ENCODE measurements at regions not wholly inside any gene's neighbourhood (a gene's known extent, or its start where the extent isn't known, plus 50 kb on each side); places are given as distances from the start of the nearest gene placed in this dataset.

- H3K27me3 Mint-ChIP-seq (ENCODE audit: unreplicated experiment), result no peaks in the 10 kb centered on the region
- no peak overlapping the region for H3K27ac Mint-ChIP-seq (ENCODE audit: unreplicated experiment)
- CTCF ChIA-PET, result no interaction called here
- H3K4me1 Mint-ChIP-seq (ENCODE audit: low read depth, unreplicated experiment), result peaks cover 26% of the 10 kb centered on the region
- intact Hi-C loops (cut with micrococcal nuclease; ENCODE audit: unreplicated experiment), result no loop called here
- no peak for TF ChIP-seq CTCF (IDR thresholded peaks at IDR 0.05; ENCODE audit: unreplicated experiment)
- no peak overlapping the region for H3K4me3 Mint-ChIP-seq (ENCODE audit: low read depth, unreplicated experiment)
- no peaks in the 10 kb centered on the region for H3K9me3 Mint-ChIP-seq (ENCODE audit: low read depth, unreplicated experiment)
- no TSS peak for BruUV-seq (replicated peaks)
- H3K36me3 Mint-ChIP-seq (ENCODE audit: insufficient read depth, unreplicated experiment), result peaks cover 6% of the 10 kb centered on the region
- DNase-seq, result no peak
Observed at GRCh38 chr2:111673526-111673925, 210.5 kb downstream of the ANAPC1 start.

GRCh38 chr2:111675419-111676194, 208.4 kb downstream of the ANAPC1 start:
- no peak for DNase-seq
- no peak overlapping the region for H3K4me3 Mint-ChIP-seq (ENCODE audit: low read depth, unreplicated experiment)
- peaks cover 18% of the 10 kb centered on the region for H3K4me1 Mint-ChIP-seq (ENCODE audit: low read depth, unreplicated experiment)
- CTCF ChIA-PET, result no interaction called here
- no peak for TF ChIP-seq CTCF (IDR thresholded peaks at IDR 0.05; ENCODE audit: unreplicated experiment)
- no peaks in the 10 kb centered on the region for H3K9me3 Mint-ChIP-seq (ENCODE audit: low read depth, unreplicated experiment)
- intact Hi-C loops (cut with micrococcal nuclease; ENCODE audit: unreplicated experiment), result no loop called here
- H3K27me3 Mint-ChIP-seq (ENCODE audit: unreplicated experiment), result no peaks in the 10 kb centered on the region
- no TSS peak for BruUV-seq (replicated peaks)
- peaks cover 6% of the 10 kb centered on the region for H3K36me3 Mint-ChIP-seq (ENCODE audit: insufficient read depth, unreplicated experiment)
- no peak overlapping the region for H3K27ac Mint-ChIP-seq (ENCODE audit: unreplicated experiment)

- intact Hi-C loops (cut with micrococcal nuclease; ENCODE audit: unreplicated experiment), result no loop called here
- TF ChIP-seq CTCF (IDR thresholded peaks at IDR 0.05; ENCODE audit: unreplicated experiment), result no peak
- H3K4me3 Mint-ChIP-seq (ENCODE audit: low read depth, unreplicated experiment), result no peak overlapping the region
- no peaks in the 10 kb centered on the region for H3K27me3 Mint-ChIP-seq (ENCODE audit: unreplicated experiment)
- DNase-seq, result no peak
- CTCF ChIA-PET, result no interaction called here
- peaks cover 11% of the 10 kb centered on the region for H3K4me1 Mint-ChIP-seq (ENCODE audit: low read depth, unreplicated experiment)
- no peak overlapping the region for H3K27ac Mint-ChIP-seq (ENCODE audit: unreplicated experiment)
- H3K36me3 Mint-ChIP-seq (ENCODE audit: insufficient read depth, unreplicated experiment), result peaks cover 2% of the 10 kb centered on the region
- BruUV-seq (replicated peaks), result no TSS peak
- H3K9me3 Mint-ChIP-seq (ENCODE audit: low read depth, unreplicated experiment), result no peaks in the 10 kb centered on the region
Observed at GRCh38 chr2:111676291-111676822, 207.6 kb downstream of the ANAPC1 start.

DNA sequence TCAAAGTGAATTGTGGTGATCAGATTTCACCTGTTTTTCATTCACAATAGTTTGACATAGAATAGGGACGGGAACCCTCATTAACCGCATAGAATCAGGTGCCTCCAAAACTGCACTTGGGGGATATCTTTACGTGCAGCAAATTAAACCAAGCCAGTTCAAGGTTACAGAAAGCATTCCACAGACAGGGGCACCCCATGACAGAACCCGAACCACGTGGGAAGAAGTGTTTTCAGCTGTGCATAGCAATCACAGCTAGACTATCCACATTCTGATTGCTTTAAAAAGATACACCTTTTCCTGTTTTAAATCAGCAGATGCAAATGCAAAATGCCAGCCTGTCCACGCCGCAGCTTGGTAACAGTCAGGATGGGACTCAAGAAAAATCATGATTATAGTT, 205.8 kb downstream of the ANAPC1 start:
- Mint-ChIP-seq H3K27me3 (ENCODE audit: unreplicated experiment) (no peaks in the 10 kb centered on the region), H3K4me3 (ENCODE audit: low read depth, unreplicated experiment) (no peak overlapping the region), H3K36me3 (ENCODE audit: insufficient read depth, unreplicated experiment) (no peaks in the 10 kb centered on the region), H3K4me1 (ENCODE audit: low read depth, unreplicated experiment) (peaks cover 8% of the 10 kb centered on the region), H3K9me3 (ENCODE audit: low read depth, unreplicated experiment) (no peaks in the 10 kb centered on the region), H3K27ac (ENCODE audit: unreplicated experiment) (no peak overlapping the region)
- BruUV-seq (replicated peaks), result no TSS peak
- no peak for TF ChIP-seq CTCF (IDR thresholded peaks at IDR 0.05; ENCODE audit: unreplicated experiment)
- CTCF ChIA-PET, result interaction anchor here (0.6 kb wide), 2 partner anchors 19 to 510 kb away, joined by 4 read pairs; no protein-coding TSS in a partner anchor
- no peak for DNase-seq
- intact Hi-C loops (cut with micrococcal nuclease; ENCODE audit: unreplicated experiment), result no loop called here
